ENCODE measurements at regions not wholly inside any gene's neighbourhood (a gene's known extent, or its start where the extent isn't known, plus 50 kb on each side); places are given as distances from the start of the nearest gene placed in this dataset.

GRCh38 chr10:128573986-128574385, 447.8 kb upstream of the MKI67 start:
- TF ChIP-seq CTCF (conservative IDR thresholded peaks at IDR 0.05 in 1 of 2, IDR thresholded peaks at IDR 0.05 in 1 of 2; ENCODE audit: extremely low read depth in 1 of 2, insufficient read depth in 1 of 2, low read depth in 1 of 2, low read length in 2 of 2) (no peak), EZH2 (IDR thresholded peaks at IDR 0.05; ENCODE audit: borderline replicate concordance, low read length) (no peak)

Data from mammary epithelial cell (primary cell).